Esophagus squamous epithelium (tissue), 5 donors: ENCODE measurements at regions not wholly inside any gene's neighbourhood (a gene's known extent, or its start where the extent isn't known, plus 50 kb on each side); places are given as distances from the start of the nearest gene placed in this dataset.
"Not testable (repeated sequence)": the region's sequence is repeated elsewhere in the genome, so short reads cannot be mapped to it uniquely, and the experiment has no call there.

Experiments used
- DNase-seq: peaks from one replicate; lab custom pipeline; 2025; lab: John Stamatoyannopoulos, UW
- H3K27ac ChIP-seq, 4 donors: fragments of 200-600 bp; sonication (generic); one replicate each; pipeline ENCODE4 v1.5.1; 2016 to 2019; ENCODE audit warnings: mild to moderate bottlenecking in 1 of 4
- H3K27me3 ChIP-seq, 4 donors: fragments of 200-600 bp; sonication (generic); 1 replicate in 3 of 4; 2 replicates in 1 of 4; pipeline versions ENCODE4 v1.5.1 to v1.6.0; 2017 to 2021; ENCODE audit warnings: antibody characterized with exemption in 1 of 4
- H3K36me3 ChIP-seq, 3 donors: fragments of 200-600 bp; sonication (generic); one replicate each; pipeline ENCODE4 v1.5.1; 2016 to 2019
- H3K4me1 ChIP-seq, 3 donors: fragments of 200-600 bp; sonication (generic); one replicate each; pipeline ENCODE4 v1.5.1; 2017 to 2019
- H3K4me3 ChIP-seq, 4 donors: fragments of 200-600 bp; sonication (generic); 1 replicate in 3 of 4; 2 replicates in 1 of 4; pipeline ENCODE4 v1.5.1; 2016 to 2019; ENCODE audit warnings: mild to moderate bottlenecking in 2 of 4, moderate library complexity in 1 of 4
- H3K9me3 ChIP-seq, 3 donors: fragments of 200-600 bp; sonication (generic); one replicate each; pipeline ENCODE4 v1.5.1; 2016 to 2019
- CTCF ChIP-seq, 6 experiments: fragments of 450-650 bp in 4 of 6; fragments of 200-600 bp in 2 of 6; sonication (generic) in 2 of 6; IDR thresholded peaks; one replicate each; pipeline ENCODE4 v1.5.1; 2016 to 2019; ENCODE audit warnings: antibody characterized with exemption in 6 of 6, mild to moderate bottlenecking in 4 of 6, moderate library complexity in 4 of 6
- POLR2A ChIP-seq, 4 donors: fragments of 450-650 bp; IDR thresholded peaks; one replicate each; pipeline ENCODE4 v1.6.1; 2017; ENCODE audit warnings: antibody characterized with exemption in 4 of 4, mild to moderate bottlenecking in 4 of 4, moderate library complexity in 3 of 4
- WGBS, 2 donors: methylation state at CpG; one replicate each; pipeline ENCODE4 v1.1.5; 2018; 5-methylcytosine and 5-hydroxymethylcytosine counted together
- intact Hi-C: fragments of 100-400 bp; cut with DNase I; formaldehyde crosslinking; loops from one replicate; pipeline ENCODE4 v1.15.0; 2022
- donor health status: DM: yes; HTN: yes; CAD: no.

DNA sequence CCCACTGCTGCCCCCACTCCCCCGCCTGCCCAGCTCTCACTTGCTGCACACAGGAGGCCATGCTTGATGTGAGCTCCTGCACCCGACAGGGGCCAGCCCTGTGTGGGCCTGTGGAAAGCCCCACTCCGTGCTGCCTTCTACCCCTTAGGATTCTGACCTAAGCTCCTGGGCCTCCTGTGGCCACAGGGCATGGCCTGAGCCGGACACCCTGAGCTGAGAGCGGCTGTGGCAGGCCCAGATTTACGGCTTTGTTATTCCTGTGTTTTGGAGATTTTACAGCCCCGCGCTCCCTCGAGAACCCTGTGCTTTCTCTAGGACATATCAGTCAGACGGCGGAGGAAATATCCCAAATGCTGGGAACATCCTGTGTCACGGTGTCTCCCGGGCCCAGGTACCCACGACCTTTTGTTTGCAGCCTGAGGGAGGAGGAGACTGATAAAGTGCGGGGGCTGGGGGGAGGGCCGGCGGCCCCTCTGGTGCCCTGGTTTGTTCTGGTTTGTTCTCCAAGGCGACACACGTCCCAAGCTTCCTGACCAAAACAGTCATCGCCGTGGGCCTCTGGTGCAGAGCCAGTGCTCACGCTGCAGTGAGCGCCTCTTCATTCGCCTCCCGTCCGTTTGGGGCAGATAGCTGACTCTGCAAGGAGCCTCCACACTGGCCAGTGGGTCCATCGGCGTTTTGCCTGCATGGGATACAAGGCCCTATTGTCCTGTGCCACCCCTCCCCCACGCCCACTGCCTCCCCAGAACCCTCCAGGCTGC, 363.4 kb downstream of the C16orf95 start:
- 61 to 67% methylated on average over 3 to 25 of the region's 29 CpGs for WGBS, 2 donors
- Histone ChIP-seq H3K4me1 (no peaks in the 10 kb centered on the region), H3K27ac (no peak overlapping the region), H3K4me3 (no peak overlapping the region), H3K9me3 (no peaks in the 10 kb centered on the region), H3K36me3 (no peaks in the 10 kb centered on the region), H3K27me3 (peaks cover 0 to 51% (median 0%) of the 10 kb centered on the region in 4 donors)
- no peak for TF ChIP-seq CTCF (IDR thresholded peaks at IDR 0.05)
- no peak for TF ChIP-seq POLR2A (IDR thresholded peaks at IDR 0.05)
- DNase-seq = no peak
- intact Hi-C loops = no loop called here

- TF ChIP-seq CTCF (IDR thresholded peaks at IDR 0.05) (no peak), POLR2A (IDR thresholded peaks at IDR 0.05) (no peak)
- 66 to 77% methylated on average over 7 to 10 of the region's 13 CpGs for WGBS, 2 donors
- Histone ChIP-seq H3K27ac (no peak overlapping the region), H3K36me3 (no peaks in the 10 kb centered on the region), H3K4me1 (no peaks in the 10 kb centered on the region), H3K27me3 (peaks cover 0 to 66% (median 0%) of the 10 kb centered on the region in 4 donors), H3K9me3 (no peaks in the 10 kb centered on the region), H3K4me3 (no peak overlapping the region)
- no peak for DNase-seq
- intact Hi-C loops = no loop called here
These were observed 361.9 kb downstream of the C16orf95 start for GRCh38 chr16:86955136-86955855.

GRCh38 chr16:86956437-86956836, 360.8 kb downstream of the C16orf95 start:
- peaks cover 0 to 77% (median 0%) of the 10 kb centered on the region in 4 donors for H3K27me3 ChIP-seq
- no peak overlapping the region for H3K4me3 ChIP-seq
- H3K4me1 ChIP-seq = no peaks in the 10 kb centered on the region
- no peaks in the 10 kb centered on the region for H3K9me3 ChIP-seq
- no peaks in the 10 kb centered on the region for H3K36me3 ChIP-seq
- TF ChIP-seq POLR2A (IDR thresholded peaks at IDR 0.05) (no peak), CTCF (IDR thresholded peaks at IDR 0.05) (no peak)
- no peak for DNase-seq
- WGBS, 2 donors = 71 to 73% methylated on average over 7 to 9 of the region's 15 CpGs
- intact Hi-C loops = no loop called here
- no peak overlapping the region for H3K27ac ChIP-seq

DNA sequence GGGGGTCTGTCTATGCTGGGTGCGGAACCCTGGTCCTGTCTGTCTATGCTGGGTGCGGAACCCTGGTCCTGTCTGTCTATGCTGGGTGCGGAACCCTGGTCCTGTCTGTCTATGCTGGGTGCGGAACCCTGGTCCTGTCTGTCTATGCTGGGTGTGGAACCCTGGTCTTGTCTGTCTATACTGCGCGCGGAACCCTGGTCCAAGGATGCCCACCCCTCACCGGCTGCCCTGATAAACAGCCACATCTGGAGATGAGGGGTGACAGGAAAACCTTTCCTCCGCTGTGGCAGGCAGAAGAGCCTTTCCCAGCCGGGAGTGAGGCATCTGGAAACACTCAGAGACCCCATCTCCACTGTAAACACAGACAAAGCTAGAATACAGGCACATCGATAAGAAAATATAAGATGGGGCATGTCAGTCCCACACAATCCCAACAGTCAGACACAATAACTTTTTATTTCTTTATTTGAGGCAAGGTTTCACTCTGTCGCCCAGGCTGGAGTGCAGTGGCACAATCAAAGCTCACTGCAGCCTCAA, 359.5 kb downstream of the C16orf95 start:
- intact Hi-C loops = not testable (repeated sequence)
- peaks cover 0 to 80% (median 0%) of the 10 kb centered on the region in 4 donors for H3K27me3 ChIP-seq

DNA sequence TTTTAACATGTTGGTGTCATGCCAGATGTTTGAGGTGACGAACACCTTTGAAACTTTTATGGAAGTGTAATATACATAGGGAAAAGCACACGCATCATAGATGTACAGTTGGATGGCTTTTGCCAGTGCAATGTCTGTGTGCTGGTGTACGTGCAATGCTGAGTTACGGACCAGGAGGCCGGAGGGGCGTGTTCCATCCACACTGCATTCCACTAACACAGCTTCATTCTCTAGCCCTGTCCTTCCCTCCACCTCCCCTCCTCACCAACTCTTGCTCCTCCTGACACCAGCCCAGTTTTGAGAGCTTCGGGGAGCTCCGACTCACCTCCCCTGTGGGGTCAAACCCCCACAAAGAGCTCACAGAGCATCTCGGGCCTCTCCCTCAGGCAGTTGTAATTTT, 358.8 kb downstream of the C16orf95 start:
- Histone ChIP-seq H3K9me3 (no peaks in the 10 kb centered on the region), H3K4me3 (no peak overlapping the region), H3K4me1 (no peaks in the 10 kb centered on the region), H3K27me3 (peaks cover 0 to 79% (median 0%) of the 10 kb centered on the region in 4 donors), H3K27ac (no peak overlapping the region), H3K36me3 (no peaks in the 10 kb centered on the region)
- DNase-seq = no peak
- 72 to 81% methylated on average over 9 of the region's 9 CpGs for WGBS, 2 donors
- intact Hi-C loops = no loop called here
- no peak for TF ChIP-seq CTCF (IDR thresholded peaks at IDR 0.05)
- no peak for TF ChIP-seq POLR2A (IDR thresholded peaks at IDR 0.05)

More for the DNA sequence above, 359.5 kb downstream of the C16orf95 start:
- H3K36me3 ChIP-seq, H3K27ac ChIP-seq, H3K9me3 ChIP-seq, H3K4me1 ChIP-seq, DNase-seq, H3K4me3 ChIP-seq: not testable (repeated sequence)
- WGBS, 2 donors = 74 to 88% methylated on average over 3 to 11 of the region's 12 CpGs
